SK-N-SH (cell line): ENCODE measurements at regions not wholly inside any gene's neighbourhood (a gene's known extent, or its start where the extent isn't known, plus 50 kb on each side); places are given as distances from the start of the nearest gene placed in this dataset.
"Not testable (repeated sequence)": the region's sequence is repeated elsewhere in the genome, so short reads cannot be mapped to it uniquely, and the experiment has no call there.

Experiments
- CTCF ChIA-PET: fragments of 300-600, 350-600 bp; formaldehyde crosslinking; extraction: SDS; loops from one replicate; lab custom pipeline; 2021; lab: Yijun Ruan, JAX
- POLR2A ChIA-PET: fragments of 350-600 bp; sonication (Branson Sonifier 250); formaldehyde crosslinking; extraction: SDS; loops from one replicate; lab custom pipeline; 2020; ENCODE audit warnings: antibody characterized with exemption, inconsistent platforms; lab: Yijun Ruan, JAX
- DNase-seq: peaks from one replicate; pipeline ENCODE4 v3.0.0; 2012
- H2AFZ ChIP-seq: fragments of 200-600 bp; sonication (generic); 2 replicates; pipeline ENCODE4 v1.8.1; 2016; ENCODE audit warnings: antibody characterized with exemption, mild to moderate bottlenecking, low read depth
- H3F3A ChIP-seq: fragments of 200-600 bp; sonication (generic); replicated peaks from 2 replicates; pipeline ENCODE3; 2016; ENCODE audit warnings: antibody characterized with exemption, mild to moderate bottlenecking; ENCODE audit not compliant: insufficient read depth
- H3K27ac ChIP-seq, 2 experiments: fragments of 200-500 bp in 1 of 2; fragments of 200-600 bp in 1 of 2; sonication (Bioruptor generic) in 1 of 2; sonication (generic), shearing (Covaris generic) in 1 of 2; 2 replicates each; pipeline versions ENCODE4 v1.5.1 to v1.6.1; 2014 to 2016; ENCODE audit warnings: low read depth in 2 of 2, inconsistent platforms in 1 of 2, low read length in 1 of 2, mild to moderate bottlenecking in 1 of 2, mixed read lengths in 1 of 2
- H3K27me3 ChIP-seq: fragments of 200-600 bp; sonication (generic), shearing (Covaris generic); 2 replicates; pipeline ENCODE4 v1.6.1; 2016; ENCODE audit warnings: mixed run types; ENCODE audit not compliant: insufficient read depth
- H3K36me3 ChIP-seq, 2 experiments: fragments of 200-500 bp in 1 of 2; fragments of 200-600 bp in 1 of 2; sonication (Bioruptor generic) in 1 of 2; sonication (generic) in 1 of 2; replicated peaks in 1 of 2; 2 replicates each; pipeline versions ENCODE3 to v1.5.1; 2014 to 2016; ENCODE audit warnings: low read length in 1 of 2, mild to moderate bottlenecking in 1 of 2; ENCODE audit not compliant: insufficient read depth in 2 of 2, control insufficient read depth in 1 of 2
- H3K4me1 ChIP-seq, 2 experiments: fragments of 200-500 bp in 1 of 2; fragments of 200-600 bp in 1 of 2; sonication (Bioruptor generic) in 1 of 2; sonication (generic), shearing (Covaris generic) in 1 of 2; 2 replicates each; pipeline versions ENCODE4 v1.5.1 to v1.6.1; 2014 to 2016; ENCODE audit warnings: low read depth in 1 of 2, low read length in 1 of 2, mixed run types in 1 of 2; ENCODE audit not compliant: insufficient read depth in 2 of 2, control insufficient read depth in 1 of 2
- H3K4me2 ChIP-seq: fragments of 200-600 bp; sonication (generic), shearing (Covaris generic); 2 replicates; pipeline ENCODE4 v1.6.1; 2017; ENCODE audit warnings: mixed run types
- H3K4me3 ChIP-seq, 2 experiments: fragments of 200-500 bp in 1 of 2; fragments of 200-600 bp in 1 of 2; sonication (Bioruptor generic) in 1 of 2; sonication (generic), shearing (Covaris generic) in 1 of 2; 2 replicates each; pipeline versions ENCODE4 v1.5.1 to v1.8.1; 2014 to 2016; ENCODE audit warnings: low read depth in 2 of 2, inconsistent platforms in 1 of 2, low read length in 1 of 2, mild to moderate bottlenecking in 1 of 2, mixed read lengths in 1 of 2, moderate library complexity in 1 of 2
- H3K79me2 ChIP-seq: fragments of 200-600 bp; sonication (generic); 2 replicates; pipeline ENCODE4 v1.8.1; 2017; ENCODE audit warnings: mild to moderate bottlenecking; ENCODE audit not compliant: insufficient read depth
- H3K9ac ChIP-seq: fragments of 200-600 bp; sonication (generic); 2 replicates; pipeline ENCODE4 v1.6.1; 2017; ENCODE audit warnings: mixed run types
- H3K9me2 ChIP-seq: fragments of 200-600 bp; sonication (generic); 2 replicates; pipeline ENCODE4 v1.6.1; 2017; ENCODE audit warnings: mixed run types
- H3K9me3 ChIP-seq: fragments of 200-600 bp; sonication (generic); 2 replicates; pipeline ENCODE4 v1.6.1; 2017; ENCODE audit warnings: mixed run types, mild to moderate bottlenecking, moderate library complexity
- H4K20me1 ChIP-seq: fragments of 200-600 bp; sonication (generic); 2 replicates; pipeline ENCODE4 v1.6.1; 2017; ENCODE audit warnings: mild to moderate bottlenecking, mixed run types; ENCODE audit not compliant: insufficient read depth
- ELF1 ChIP-seq: IDR thresholded peaks from 2 replicates; pipeline ENCODE4 v1.4.0; 2012
- GABPA ChIP-seq: IDR thresholded peaks from 2 replicates; pipeline ENCODE4 v1.4.0; 2012; ENCODE audit warnings: low read depth, mild to moderate bottlenecking
- MAX ChIP-seq: IDR thresholded peaks from 2 replicates; pipeline ENCODE4 v1.4.0; 2012; ENCODE audit warnings: low read depth
- POLR2AphosphoS5 ChIP-seq: IDR thresholded peaks from 2 replicates; pipeline ENCODE4 v1.6.1; 2012; ENCODE audit warnings: low read depth, low read length
- RAD21 ChIP-seq: IDR thresholded peaks from 2 replicates; pipeline ENCODE4 v1.6.1; 2012; ENCODE audit warnings: mild to moderate bottlenecking, low read length
- RXRA ChIP-seq: IDR thresholded peaks from 2 replicates; pipeline ENCODE4 v1.4.0; 2012; ENCODE audit warnings: low read depth, mild to moderate bottlenecking, borderline replicate concordance
- TAF1 ChIP-seq: IDR thresholded peaks from 2 replicates; pipeline ENCODE4 v1.6.1; 2012; ENCODE audit warnings: low read depth, mild to moderate bottlenecking, low read length, moderate library complexity, borderline replicate concordance
- YY1 ChIP-seq: IDR thresholded peaks from 2 replicates; pipeline ENCODE4 v1.4.0; 2012; ENCODE audit warnings: low read depth, mild to moderate bottlenecking
- WGBS: methylation state at CpG from one replicate; pipeline ENCODE4 v1.1.6; 2017; ENCODE audit warnings: low lambda C conversion rate; 5-methylcytosine and 5-hydroxymethylcytosine counted together
- small RNA-seq, 7 experiments: library from RNA; depleted of rRNA; stranded (forward); fragments of <200 nt; gene quantifications; one replicate each; pipeline ENCODE3, GENCODE V24; 2012

GRCh38 chr4:9715271-9715670 lies 66.2 kb upstream of the DRD5 start:
- 59% methylated on average over 2 of the region's 2 CpGs for WGBS
- not testable (repeated sequence) for H3K4me3 ChIP-seq

GRCh38 chr4:9716093-9716492 lies 65.3 kb upstream of the DRD5 start:
- H3K9me2 ChIP-seq: no peaks in the 10 kb centered on the region
- H4K20me1 ChIP-seq: no peaks in the 10 kb centered on the region
- H3F3A ChIP-seq: no peaks in the 10 kb centered on the region
- H3K27me3 ChIP-seq: no peaks in the 10 kb centered on the region
- 46% methylated on average over 3 of the region's 3 CpGs for WGBS
- TF ChIP-seq GABPA: no peak
- no peak for TF ChIP-seq RAD21
- TF ChIP-seq YY1: no peak
- no peak for TF ChIP-seq POLR2AphosphoS5
- no peak for TF ChIP-seq ELF1
- no peak for TF ChIP-seq RXRA
- no peak for TF ChIP-seq MAX
- TF ChIP-seq TAF1: no peak
- no peak overlapping the region for H3K9ac ChIP-seq
- no peaks in the 10 kb centered on the region for H3K36me3 ChIP-seq
- POLR2A ChIA-PET: no interaction called here
- CTCF ChIA-PET: no interaction called here
- H3K4me1 ChIP-seq: no peaks in the 10 kb centered on the region
- H3K4me2 ChIP-seq: no peak overlapping the region
- H2AFZ ChIP-seq: no peak overlapping the region
- no peak overlapping the region for H3K27ac ChIP-seq
- H3K79me2 ChIP-seq: no peaks in the 10 kb centered on the region
- H3K9me3 ChIP-seq: no peaks in the 10 kb centered on the region
- no peak overlapping the region for H3K4me3 ChIP-seq
- DNase-seq: no peak

More at GRCh38 chr4:9715271-9715670, 66.2 kb upstream of the DRD5 start:
- H3K27ac ChIP-seq, H3K4me1 ChIP-seq, CTCF ChIA-PET, H2AFZ ChIP-seq, H3F3A ChIP-seq, H4K20me1 ChIP-seq, H3K9me3 ChIP-seq, H3K79me2 ChIP-seq, H3K9ac ChIP-seq, POLR2A ChIA-PET, H3K27me3 ChIP-seq, H3K36me3 ChIP-seq, H3K4me2 ChIP-seq, DNase-seq, H3K9me2 ChIP-seq: not testable (repeated sequence)

- H4K20me1 ChIP-seq, H3K9ac ChIP-seq, H3K4me2 ChIP-seq, H3K27me3 ChIP-seq, H3K27ac ChIP-seq, H3K9me3 ChIP-seq, H3K36me3 ChIP-seq, H3K4me1 ChIP-seq, H3F3A ChIP-seq, CTCF ChIA-PET, H3K79me2 ChIP-seq, H3K9me2 ChIP-seq, POLR2A ChIA-PET, H2AFZ ChIP-seq, DNase-seq, H3K4me3 ChIP-seq: not testable (repeated sequence)
- WGBS: 0% methylated on average over 1 of the region's 1 CpG
These were observed 63.0 kb upstream of the DRD5 start for GRCh38 chr4:9718246-9718939.

- H3K79me2 ChIP-seq, H3K27ac ChIP-seq, H4K20me1 ChIP-seq, H3K9me2 ChIP-seq, H3K9ac ChIP-seq, H3K4me3 ChIP-seq, H3K9me3 ChIP-seq, H3K36me3 ChIP-seq, POLR2A ChIA-PET, H3K27me3 ChIP-seq, H3K4me2 ChIP-seq, H3F3A ChIP-seq, H3K4me1 ChIP-seq, DNase-seq, H2AFZ ChIP-seq, CTCF ChIA-PET: not testable (repeated sequence)
- 29% methylated on average over 10 of the region's 11 CpGs for WGBS
These were observed 59.3 kb upstream of the DRD5 start for GRCh38 chr4:9722131-9722530.

Small RNAs in the stretch of these regions (small RNA-seq; reads per million reads assigned to genes)
- gene MIR548I2 (0 reads per million in 7 experiments), gene RF00017 (0 reads per million in 7 experiments), gene SNRPCP13 (0 reads per million in 7 experiments)
